ENCODE measurements at regions not wholly inside any gene's neighbourhood (a gene's known extent, or its start where the extent isn't known, plus 50 kb on each side); places are given as distances from the start of the nearest gene placed in this dataset.

GRCh38 chr22:49620666-49621065 is 207.0 kb downstream of the BRD1 start:
- DNase-seq, result no peak

GRCh38 chr22:49620003-49620556 is 207.6 kb downstream of the BRD1 start:
- DNase-seq, result no peak

GRCh38 chr22:49619301-49619700 is 208.4 kb downstream of the BRD1 start:
- DNase-seq, result no peak

- no peak for DNase-seq
Measured at GRCh38 chr22:49618677-49618953, 209.1 kb downstream of the BRD1 start.

GRCh38 chr22:49617866-49618676 is 209.6 kb downstream of the BRD1 start:
- DNase-seq, result no peak

- no peak for DNase-seq
Measured at GRCh38 chr22:49617264-49617663, 210.4 kb downstream of the BRD1 start.

- DNase-seq, result no peak
Measured at GRCh38 chr22:49616356-49617231, 211.1 kb downstream of the BRD1 start.

GRCh38 chr22:49614966-49615965 is 212.4 kb downstream of the BRD1 start:
- DNase-seq, result no peak

GRCh38 chr22:49613511-49614270 is 214.0 kb downstream of the BRD1 start:
- no peak for DNase-seq

GRCh38 chr22:49613108-49613507 is 214.6 kb downstream of the BRD1 start:
- DNase-seq, result no peak

- DNase-seq, result no peak
Measured at GRCh38 chr22:49609207-49609876, 218.3 kb downstream of the BRD1 start.

- no peak for DNase-seq
Measured at GRCh38 chr22:49608660-49609059, 219.0 kb downstream of the BRD1 start.

- DNase-seq, result no peak
Measured at GRCh38 chr22:49608228-49608627, 219.4 kb downstream of the BRD1 start.

GRCh38 chr22:49607821-49608220 is 219.9 kb downstream of the BRD1 start:
- DNase-seq, result no peak

GRCh38 chr22:49606562-49607290 is 220.9 kb downstream of the BRD1 start:
- no peak for DNase-seq

GRCh38 chr22:49604732-49605302 is 222.9 kb downstream of the BRD1 start:
- DNase-seq, result no peak

GRCh38 chr22:49603016-49603415 is 224.7 kb downstream of the BRD1 start:
- DNase-seq, result no peak

- no peak for DNase-seq
Measured at GRCh38 chr22:49602481-49602880, 225.2 kb downstream of the BRD1 start.

GRCh38 chr22:49601614-49602321 is 225.9 kb downstream of the BRD1 start:
- DNase-seq, result no peak

Data from NCI-H1417 treated with DMSO at 0.1 percent for 48 hours (cell line).